ENCODE measurements at regions not wholly inside any gene's neighbourhood (a gene's known extent, or its start where the extent isn't known, plus 50 kb on each side); places are given as distances from the start of the nearest gene placed in this dataset.

DNA sequence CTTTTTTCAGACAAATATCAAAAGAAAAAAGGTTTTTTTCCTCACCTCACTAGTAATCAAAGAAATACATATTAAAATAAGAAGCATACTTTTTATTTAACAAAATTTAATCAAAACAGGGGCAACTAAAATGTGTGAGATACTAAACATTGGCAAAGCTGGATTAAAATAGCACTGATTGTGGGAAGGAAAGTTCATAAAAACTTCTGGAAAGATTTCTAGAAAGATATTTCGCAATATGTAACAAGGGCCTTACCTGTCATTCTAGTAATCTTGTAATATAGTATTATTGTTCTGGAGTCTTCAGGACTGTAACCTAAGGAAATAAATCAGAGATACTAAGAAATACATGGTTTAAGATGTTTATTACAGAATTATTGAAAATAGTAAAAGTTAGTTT is 482.5 kb downstream of the SUCLA2 start:
- TF ChIP-seq MYC (IDR thresholded peaks at IDR 0.05; ENCODE audit: low read depth, low read length) (no peak), JUN (IDR thresholded peaks at IDR 0.05; ENCODE audit: borderline replicate concordance, insufficient read depth, insufficient read length, low read depth) (no peak), POLR2A (IDR thresholded peaks at IDR 0.05; ENCODE audit: low read depth, low read length) (no peak), GATA2 (IDR thresholded peaks at IDR 0.05; ENCODE audit: insufficient read depth, insufficient read length, low read depth, low read length) (no peak), FOS (IDR thresholded peaks at IDR 0.05; ENCODE audit: borderline replicate concordance, insufficient read depth, low read length) (no peak), EZH2 (IDR thresholded peaks at IDR 0.05; ENCODE audit: borderline replicate concordance, low read depth, low read length, severe bottlenecking) (no peak), POLR2AphosphoS5 (IDR thresholded peaks at IDR 0.05; ENCODE audit: insufficient read depth, low read depth, low read length) (no peak)
- TF ChIP-seq, protein P1, sequence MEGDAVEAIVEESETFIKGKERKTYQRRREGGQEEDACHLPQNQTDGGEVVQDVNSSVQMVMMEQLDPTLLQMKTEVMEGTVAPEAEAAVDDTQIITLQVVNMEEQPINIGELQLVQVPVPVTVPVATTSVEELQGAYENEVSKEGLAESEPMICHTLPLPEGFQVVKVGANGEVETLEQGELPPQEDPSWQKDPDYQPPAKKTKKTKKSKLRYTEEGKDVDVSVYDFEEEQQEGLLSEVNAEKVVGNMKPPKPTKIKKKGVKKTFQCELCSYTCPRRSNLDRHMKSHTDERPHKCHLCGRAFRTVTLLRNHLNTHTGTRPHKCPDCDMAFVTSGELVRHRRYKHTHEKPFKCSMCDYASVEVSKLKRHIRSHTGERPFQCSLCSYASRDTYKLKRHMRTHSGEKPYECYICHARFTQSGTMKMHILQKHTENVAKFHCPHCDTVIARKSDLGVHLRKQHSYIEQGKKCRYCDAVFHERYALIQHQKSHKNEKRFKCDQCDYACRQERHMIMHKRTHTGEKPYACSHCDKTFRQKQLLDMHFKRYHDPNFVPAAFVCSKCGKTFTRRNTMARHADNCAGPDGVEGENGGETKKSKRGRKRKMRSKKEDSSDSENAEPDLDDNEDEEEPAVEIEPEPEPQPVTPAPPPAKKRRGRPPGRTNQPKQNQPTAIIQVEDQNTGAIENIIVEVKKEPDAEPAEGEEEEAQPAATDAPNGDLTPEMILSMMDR (IDR thresholded peaks at IDR 0.05; ENCODE audit: extremely low read depth in 1 of 2, insufficient read depth in 1 of 2, low read depth in 1 of 2, low read length in 2 of 2), result no peak
- TF ChIP-seq, protein P2, sequence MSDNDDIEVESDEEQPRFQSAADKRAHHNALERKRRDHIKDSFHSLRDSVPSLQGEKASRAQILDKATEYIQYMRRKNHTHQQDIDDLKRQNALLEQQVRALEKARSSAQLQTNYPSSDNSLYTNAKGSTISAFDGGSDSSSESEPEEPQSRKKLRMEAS (IDR thresholded peaks at IDR 0.05; ENCODE audit: insufficient read depth, insufficient read length), result no peak
- CTCF ChIA-PET, result no interaction called here
- H3K79me2 ChIP-seq (ENCODE audit: control insufficient read depth, insufficient read depth, low read length), result no peaks in the 10 kb centered on the region
- no peaks in the 10 kb centered on the region for H3K27me3 ChIP-seq (ENCODE audit: control insufficient read depth in 2 of 2, insufficient read depth in 2 of 2, low read length in 2 of 2)
- intact Hi-C loops (cut with micrococcal nuclease) (no loop called here), dilution Hi-C loops (cut with MboI; ENCODE audit: extremely low pct_ligation_motif_present, low sequenced_read_pairs) (no loop called here)
- FAIRE-seq, result no peak
- no peak overlapping the region for H3K4me2 ChIP-seq (ENCODE audit: insufficient read depth, low read length)
- H4K20me1 ChIP-seq (replicated peaks; ENCODE audit: control insufficient read depth, extremely low read depth, insufficient read depth, low read length), result no peaks in the 10 kb centered on the region
- no TSS peak for BruUV-seq (replicated peaks)
- no peaks in the 10 kb centered on the region for H3K36me3 ChIP-seq (ENCODE audit: control insufficient read depth in 2 of 2, extremely low read depth in 1 of 2, insufficient read depth in 2 of 2, low read length in 2 of 2)
- H3K9ac ChIP-seq (replicated peaks; ENCODE audit: extremely low read depth, insufficient read depth, low read length), result no peak overlapping the region
- H3K9me3 ChIP-seq (replicated peaks; ENCODE audit: control insufficient read depth, insufficient read depth, low read length), result peaks cover 5% of the 10 kb centered on the region
- no peak overlapping the region for H3K4me3 ChIP-seq (replicated peaks in 1 of 3; ENCODE audit: insufficient read depth in 1 of 3, low read depth in 1 of 3, low read length in 3 of 3)
- H3K4me1 ChIP-seq (ENCODE audit: control insufficient read depth, extremely low read depth, insufficient read depth, low read length), result no peaks in the 10 kb centered on the region
- POLR2A ChIA-PET, result no interaction called here
- no peak overlapping the region for H3K27ac ChIP-seq (ENCODE audit: insufficient read depth, low read depth, low read length)
- DNase-seq (ENCODE audit: low read depth, low spot score), result no peak
- no peaks in the 10 kb centered on the region for H3K9me1 ChIP-seq (replicated peaks; ENCODE audit: control insufficient read depth, extremely low read depth, insufficient read depth, low read length)
- no peak overlapping the region for H2AFZ ChIP-seq (ENCODE audit: low read depth, low read length)
